ENCODE measurements at regions not wholly inside any gene's neighbourhood (a gene's known extent, or its start where the extent isn't known, plus 50 kb on each side); places are given as distances from the start of the nearest gene placed in this dataset.

DNA sequence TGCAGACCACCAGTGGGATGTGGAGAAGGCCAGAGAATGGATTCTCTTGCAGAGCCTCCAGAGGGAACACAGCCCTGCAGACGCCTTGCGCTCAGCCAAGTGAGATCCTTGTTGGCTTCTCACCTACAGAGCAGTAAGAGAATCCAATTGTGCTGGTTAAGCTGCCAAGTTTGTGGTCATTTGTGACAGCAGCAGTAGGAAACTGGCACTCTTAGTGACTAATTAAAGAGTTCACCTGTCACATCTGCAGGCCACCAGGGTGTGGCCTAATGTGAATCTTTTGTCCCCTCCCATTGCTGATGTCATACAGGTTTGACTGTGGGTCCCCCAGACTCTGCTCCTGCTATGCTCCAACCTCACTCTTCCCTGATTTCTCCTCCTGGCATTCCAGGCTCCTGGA lies 235.9 kb downstream of the TFCP2L1 start:
- TF ChIP-seq, protein P1, sequence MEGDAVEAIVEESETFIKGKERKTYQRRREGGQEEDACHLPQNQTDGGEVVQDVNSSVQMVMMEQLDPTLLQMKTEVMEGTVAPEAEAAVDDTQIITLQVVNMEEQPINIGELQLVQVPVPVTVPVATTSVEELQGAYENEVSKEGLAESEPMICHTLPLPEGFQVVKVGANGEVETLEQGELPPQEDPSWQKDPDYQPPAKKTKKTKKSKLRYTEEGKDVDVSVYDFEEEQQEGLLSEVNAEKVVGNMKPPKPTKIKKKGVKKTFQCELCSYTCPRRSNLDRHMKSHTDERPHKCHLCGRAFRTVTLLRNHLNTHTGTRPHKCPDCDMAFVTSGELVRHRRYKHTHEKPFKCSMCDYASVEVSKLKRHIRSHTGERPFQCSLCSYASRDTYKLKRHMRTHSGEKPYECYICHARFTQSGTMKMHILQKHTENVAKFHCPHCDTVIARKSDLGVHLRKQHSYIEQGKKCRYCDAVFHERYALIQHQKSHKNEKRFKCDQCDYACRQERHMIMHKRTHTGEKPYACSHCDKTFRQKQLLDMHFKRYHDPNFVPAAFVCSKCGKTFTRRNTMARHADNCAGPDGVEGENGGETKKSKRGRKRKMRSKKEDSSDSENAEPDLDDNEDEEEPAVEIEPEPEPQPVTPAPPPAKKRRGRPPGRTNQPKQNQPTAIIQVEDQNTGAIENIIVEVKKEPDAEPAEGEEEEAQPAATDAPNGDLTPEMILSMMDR (IDR thresholded peaks at IDR 0.05) = no peak
- TF ChIP-seq POLR2A (IDR thresholded peaks at IDR 0.05) = no peak
